IPS-18a (cell line): ENCODE measurements at regions not wholly inside any gene's neighbourhood (a gene's known extent, or its start where the extent isn't known, plus 50 kb on each side); places are given as distances from the start of the nearest gene placed in this dataset.

Experiments used
- H3K27ac ChIP-seq: one replicate; pipeline ENCODE4 v1.5.1; 2013; ENCODE audit warnings: low read length
- H3K27me3 ChIP-seq: one replicate; pipeline ENCODE4 v1.6.1; 2013; ENCODE audit warnings: mild to moderate bottlenecking, low read length; ENCODE audit not compliant: control insufficient read depth, insufficient read depth
- H3K36me3 ChIP-seq: one replicate; pipeline ENCODE4 v1.6.1; 2013; ENCODE audit warnings: low read depth, low read length; ENCODE audit not compliant: control insufficient read depth
- H3K4me1 ChIP-seq: one replicate; pipeline ENCODE4 v1.6.1; 2013; ENCODE audit warnings: low read depth, low read length; ENCODE audit not compliant: control insufficient read depth
- H3K4me3 ChIP-seq: one replicate; pipeline ENCODE4 v1.5.1; 2013; ENCODE audit warnings: low read length
- H3K9ac ChIP-seq: one replicate; pipeline ENCODE4 v1.6.1; 2013; ENCODE audit warnings: mild to moderate bottlenecking, low read length, moderate library complexity
- H3K9me3 ChIP-seq: one replicate; pipeline ENCODE4 v1.6.1; 2013; ENCODE audit warnings: low read depth, low read length; ENCODE audit not compliant: control insufficient read depth

GRCh38 chr10:64376167-64376566 lies 855.0 kb downstream of the REEP3 start:
- H3K36me3 ChIP-seq = no peaks in the 10 kb centered on the region
- H3K4me1 ChIP-seq = no peaks in the 10 kb centered on the region
- no peak overlapping the region for H3K27ac ChIP-seq
- no peak overlapping the region for H3K9ac ChIP-seq
- H3K9me3 ChIP-seq = no peaks in the 10 kb centered on the region
- H3K27me3 ChIP-seq = no peaks in the 10 kb centered on the region
- no peak overlapping the region for H3K4me3 ChIP-seq

GRCh38 chr10:64379898-64380297 lies 858.7 kb downstream of the REEP3 start:
- Histone ChIP-seq H3K36me3 (no peaks in the 10 kb centered on the region), H3K4me1 (peaks cover under 1% of the 10 kb centered on the region), H3K27ac (no peak overlapping the region), H3K4me3 (no peak overlapping the region), H3K9ac (no peak overlapping the region), H3K9me3 (no peaks in the 10 kb centered on the region), H3K27me3 (no peaks in the 10 kb centered on the region)

GRCh38 chr10:64385355-64385754 lies 864.2 kb downstream of the REEP3 start:
- Histone ChIP-seq H3K9me3 (no peaks in the 10 kb centered on the region), H3K9ac (no peak overlapping the region), H3K27me3 (no peaks in the 10 kb centered on the region), H3K27ac (peak overlapping the region; percentile 64), H3K36me3 (no peaks in the 10 kb centered on the region), H3K4me1 (peaks cover 12% of the 10 kb centered on the region), H3K4me3 (peak overlapping the region; percentile 42)

GRCh38 chr10:64394744-64395143 lies 873.5 kb downstream of the REEP3 start:
- Histone ChIP-seq H3K27ac (no peak overlapping the region), H3K36me3 (no peaks in the 10 kb centered on the region), H3K4me1 (peaks cover 4% of the 10 kb centered on the region), H3K27me3 (no peaks in the 10 kb centered on the region), H3K9me3 (no peaks in the 10 kb centered on the region), H3K9ac (no peak overlapping the region), H3K4me3 (no peak overlapping the region)

GRCh38 chr10:64396105-64396708 lies 875.0 kb downstream of the REEP3 start:
- Histone ChIP-seq H3K27ac (no peak overlapping the region), H3K9ac (no peak overlapping the region), H3K9me3 (no peaks in the 10 kb centered on the region), H3K27me3 (no peaks in the 10 kb centered on the region), H3K4me3 (no peak overlapping the region), H3K36me3 (no peaks in the 10 kb centered on the region), H3K4me1 (peaks cover 4% of the 10 kb centered on the region)

- Histone ChIP-seq H3K27me3 (no peaks in the 10 kb centered on the region), H3K4me3 (no peak overlapping the region), H3K4me1 (peaks cover 4% of the 10 kb centered on the region), H3K27ac (no peak overlapping the region), H3K9ac (no peak overlapping the region), H3K36me3 (no peaks in the 10 kb centered on the region), H3K9me3 (no peaks in the 10 kb centered on the region)
These were observed 875.9 kb downstream of the REEP3 start for GRCh38 chr10:64397125-64397524.

GRCh38 chr10:64408391-64409183 lies 887.4 kb downstream of the REEP3 start:
- H3K27ac ChIP-seq = no peak overlapping the region
- H3K9ac ChIP-seq = no peak overlapping the region
- no peaks in the 10 kb centered on the region for H3K36me3 ChIP-seq
- no peaks in the 10 kb centered on the region for H3K9me3 ChIP-seq
- H3K4me3 ChIP-seq = no peak overlapping the region
- no peaks in the 10 kb centered on the region for H3K27me3 ChIP-seq
- no peaks in the 10 kb centered on the region for H3K4me1 ChIP-seq

GRCh38 chr10:64409349-64409748 lies 888.1 kb downstream of the REEP3 start:
- H3K4me3 ChIP-seq = no peak overlapping the region
- no peaks in the 10 kb centered on the region for H3K9me3 ChIP-seq
- no peaks in the 10 kb centered on the region for H3K36me3 ChIP-seq
- no peak overlapping the region for H3K9ac ChIP-seq
- H3K27me3 ChIP-seq = no peaks in the 10 kb centered on the region
- no peak overlapping the region for H3K27ac ChIP-seq
- H3K4me1 ChIP-seq = no peaks in the 10 kb centered on the region

GRCh38 chr10:64416011-64416410 lies 894.8 kb downstream of the REEP3 start:
- no peak overlapping the region for H3K4me3 ChIP-seq
- no peaks in the 10 kb centered on the region for H3K27me3 ChIP-seq
- no peaks in the 10 kb centered on the region for H3K9me3 ChIP-seq

GRCh38 chr10:64419461-64419860 lies 898.3 kb downstream of the REEP3 start:
- Histone ChIP-seq H3K4me1 (no peaks in the 10 kb centered on the region), H3K4me3 (no peak overlapping the region), H3K36me3 (no peaks in the 10 kb centered on the region), H3K27ac (no peak overlapping the region), H3K9me3 (no peaks in the 10 kb centered on the region), H3K9ac (no peak overlapping the region), H3K27me3 (no peaks in the 10 kb centered on the region)

More at GRCh38 chr10:64416011-64416410, 894.8 kb downstream of the REEP3 start:
- H3K9ac ChIP-seq = no peak overlapping the region
- H3K27ac ChIP-seq = no peak overlapping the region
- no peaks in the 10 kb centered on the region for H3K36me3 ChIP-seq
- no peaks in the 10 kb centered on the region for H3K4me1 ChIP-seq

- H3K4me3 ChIP-seq = no peak overlapping the region
These were observed 905.5 kb downstream of the REEP3 start for GRCh38 chr10:64426745-64427144.

More at GRCh38 chr10:64426745-64427144, 905.5 kb downstream of the REEP3 start:
- no peak overlapping the region for H3K27ac ChIP-seq
- no peaks in the 10 kb centered on the region for H3K36me3 ChIP-seq
- H3K27me3 ChIP-seq = no peaks in the 10 kb centered on the region
- no peaks in the 10 kb centered on the region for H3K9me3 ChIP-seq
- H3K4me1 ChIP-seq = no peaks in the 10 kb centered on the region
- no peak overlapping the region for H3K9ac ChIP-seq
